ENCODE measurements at regions not wholly inside any gene's neighbourhood (a gene's known extent, or its start where the extent isn't known, plus 50 kb on each side); places are given as distances from the start of the nearest gene placed in this dataset.

- Histone ChIP-seq H2AFZ (ENCODE audit: low read length) (no peak overlapping the region), H3K4me3 (ENCODE audit: low read length, poor library complexity, severe bottlenecking) (no peak overlapping the region), H3K79me2 (ENCODE audit: insufficient read depth, low read length) (no peaks in the 10 kb centered on the region), H3K9me2 (replicated peaks; ENCODE audit: low read depth, low read length) (no peaks in the 10 kb centered on the region), H4K20me1 (ENCODE audit: insufficient read depth, low read length, poor library complexity, severe bottlenecking) (no peaks in the 10 kb centered on the region), H3K4me2 (ENCODE audit: low read depth, low read length, poor library complexity, severe bottlenecking) (no peak overlapping the region), H3K9ac (ENCODE audit: low read depth, low read length, poor library complexity, severe bottlenecking) (no peak overlapping the region), H3K36me3 (ENCODE audit: insufficient read depth, low read length) (no peaks in the 10 kb centered on the region), H3F3A (ENCODE audit: low read depth) (no peaks in the 10 kb centered on the region), H3K9me3 (ENCODE audit: insufficient read depth, low read depth, low read length) (no peaks in the 10 kb centered on the region), H3K27me3 (ENCODE audit: insufficient read depth, low read length, poor library complexity, severe bottlenecking) (no peaks in the 10 kb centered on the region), H3K4me1 (ENCODE audit: insufficient read depth, low read length, poor library complexity, severe bottlenecking) (no peaks in the 10 kb centered on the region)
- TF ChIP-seq EZH2phosphoT487 (IDR thresholded peaks at IDR 0.05; ENCODE audit: borderline replicate concordance) (no peak), CTCF (conservative IDR thresholded peaks at IDR 0.05; ENCODE audit: low read length) (no peak)
These were observed 100.1 kb upstream of the ERBB4 start for GRCh38 chr2:212638694-212639093.

- Histone ChIP-seq H3K9me2 (replicated peaks; ENCODE audit: low read depth, low read length) (no peaks in the 10 kb centered on the region), H3K9ac (ENCODE audit: low read depth, low read length, poor library complexity, severe bottlenecking) (no peak overlapping the region), H3K36me3 (ENCODE audit: insufficient read depth, low read length) (no peaks in the 10 kb centered on the region), H3K4me2 (ENCODE audit: low read depth, low read length, poor library complexity, severe bottlenecking) (no peak overlapping the region), H2AFZ (ENCODE audit: low read length) (no peak overlapping the region), H4K20me1 (ENCODE audit: insufficient read depth, low read length, poor library complexity, severe bottlenecking) (no peaks in the 10 kb centered on the region), H3K9me3 (ENCODE audit: insufficient read depth, low read depth, low read length) (no peaks in the 10 kb centered on the region), H3K4me3 (ENCODE audit: low read length, poor library complexity, severe bottlenecking) (no peak overlapping the region), H3F3A (ENCODE audit: low read depth) (no peaks in the 10 kb centered on the region), H3K27me3 (ENCODE audit: insufficient read depth, low read length, poor library complexity, severe bottlenecking) (no peaks in the 10 kb centered on the region), H3K4me1 (ENCODE audit: insufficient read depth, low read length, poor library complexity, severe bottlenecking) (no peaks in the 10 kb centered on the region), H3K79me2 (ENCODE audit: insufficient read depth, low read length) (no peaks in the 10 kb centered on the region)
- TF ChIP-seq EZH2phosphoT487 (IDR thresholded peaks at IDR 0.05; ENCODE audit: borderline replicate concordance) (no peak), CTCF (conservative IDR thresholded peaks at IDR 0.05; ENCODE audit: low read length) (no peak)
These were observed 90.0 kb upstream of the ERBB4 start for GRCh38 chr2:212628586-212628985.

GRCh38 chr2:212626371-212626918, 87.8 kb upstream of the ERBB4 start:
- no peaks in the 10 kb centered on the region for H3K79me2 ChIP-seq (ENCODE audit: insufficient read depth, low read length)
- no peaks in the 10 kb centered on the region for H3F3A ChIP-seq (ENCODE audit: low read depth)
- H3K36me3 ChIP-seq (ENCODE audit: insufficient read depth, low read length): no peaks in the 10 kb centered on the region
- no peak overlapping the region for H2AFZ ChIP-seq (ENCODE audit: low read length)
- no peaks in the 10 kb centered on the region for H3K4me1 ChIP-seq (ENCODE audit: insufficient read depth, low read length, poor library complexity, severe bottlenecking)
- H3K9me3 ChIP-seq (ENCODE audit: insufficient read depth, low read depth, low read length): no peaks in the 10 kb centered on the region
- no peak overlapping the region for H3K4me2 ChIP-seq (ENCODE audit: low read depth, low read length, poor library complexity, severe bottlenecking)
- no peak overlapping the region for H3K9ac ChIP-seq (ENCODE audit: low read depth, low read length, poor library complexity, severe bottlenecking)
- no peak overlapping the region for H3K4me3 ChIP-seq (ENCODE audit: low read length, poor library complexity, severe bottlenecking)
- H4K20me1 ChIP-seq (ENCODE audit: insufficient read depth, low read length, poor library complexity, severe bottlenecking): no peaks in the 10 kb centered on the region
- no peak for TF ChIP-seq CTCF (conservative IDR thresholded peaks at IDR 0.05; ENCODE audit: low read length)
- no peak for TF ChIP-seq EZH2phosphoT487 (IDR thresholded peaks at IDR 0.05; ENCODE audit: borderline replicate concordance)
- H3K9me2 ChIP-seq (replicated peaks; ENCODE audit: low read depth, low read length): no peaks in the 10 kb centered on the region
- H3K27me3 ChIP-seq (ENCODE audit: insufficient read depth, low read length, poor library complexity, severe bottlenecking): no peaks in the 10 kb centered on the region
